ENCODE measurements at regions not wholly inside any gene's neighbourhood (a gene's known extent, or its start where the extent isn't known, plus 50 kb on each side); places are given as distances from the start of the nearest gene placed in this dataset.

- TF ChIP-seq RAD21 (IDR thresholded peaks at IDR 0.05; ENCODE audit: low read depth) (no peak), EP300 (IDR thresholded peaks at IDR 0.05; ENCODE audit: borderline replicate concordance) (no peak)
Observed at GRCh38 chr18:71666481-71666880, 877.7 kb downstream of the CBLN2 start.

All from Ishikawa (cell line).